Thyroid gland (tissue), 4 donors: ENCODE measurements at regions not wholly inside any gene's neighbourhood (a gene's known extent, or its start where the extent isn't known, plus 50 kb on each side); places are given as distances from the start of the nearest gene placed in this dataset.

ENCODE experiments used
- CTCF ChIP-seq, 6 experiments: fragments of 200-600 bp in 3 of 6; fragments of 450-650 bp in 3 of 6; sonication (generic) in 3 of 6; IDR thresholded peaks; one replicate each; pipeline ENCODE4 v1.5.1; 2016 to 2019; ENCODE audit warnings: antibody characterized with exemption in 6 of 6, mild to moderate bottlenecking in 2 of 6, inconsistent platforms in 1 of 6, moderate library complexity in 1 of 6
- POLR2A ChIP-seq, 2 donors: fragments of 450-650 bp; IDR thresholded peaks; one replicate each; pipeline ENCODE4 v1.6.1; 2017; ENCODE audit warnings: antibody characterized with exemption in 2 of 2, mild to moderate bottlenecking in 2 of 2, moderate library complexity in 1 of 2

- TF ChIP-seq CTCF (IDR thresholded peaks at IDR 0.05) (no peak), POLR2A (IDR thresholded peaks at IDR 0.05) (no peak)
These were observed 209.4 kb downstream of the GLI2 start for GRCh38 chr2:120945091-120945490.
